ENCODE measurements at regions not wholly inside any gene's neighbourhood (a gene's known extent, or its start where the extent isn't known, plus 50 kb on each side); places are given as distances from the start of the nearest gene placed in this dataset.

GRCh38 chr22:27213294-27213693 lies 555.9 kb downstream of the MIAT start:
- no peaks in the 10 kb centered on the region for H3K9me3 ChIP-seq (ENCODE audit: insufficient read depth in 2 of 2, low read depth in 1 of 2, low read length in 1 of 2)
- TF ChIP-seq CHD1 (IDR thresholded peaks at IDR 0.05; ENCODE audit: low read depth, low read length) = no peak
- no peak overlapping the region for H2BK5ac ChIP-seq (ENCODE audit: low read depth, low read length)
- no peak overlapping the region for H3K4ac ChIP-seq (replicated peaks; ENCODE audit: insufficient read length, low read depth, low read length)
- no peak for FAIRE-seq
- no peaks in the 10 kb centered on the region for H3K23me2 ChIP-seq (ENCODE audit: low read depth, low read length)
- no peak overlapping the region for H2BK15ac ChIP-seq (ENCODE audit: low read length)
- no peaks in the 10 kb centered on the region for H3K36me3 ChIP-seq (ENCODE audit: control insufficient read depth in 2 of 4, insufficient read depth in 4 of 4, low read length in 3 of 4)
- H4K5ac ChIP-seq (ENCODE audit: insufficient read length, low read depth, low read length) = no peak overlapping the region
- no peak overlapping the region for H3K4me3 ChIP-seq (ENCODE audit: extremely low read depth in 1 of 4, insufficient read depth in 2 of 4, low read depth in 3 of 4, low read length in 4 of 4)
- H2AFZ ChIP-seq (ENCODE audit: low read length) = no peak overlapping the region
- 0 out of 2 replicates have a peak overlapping the region, but pooled peaks have one; percentile 54 for H2BK12ac ChIP-seq (ENCODE audit: low read depth, low read length)
- POLR2A ChIA-PET (ENCODE audit: partially characterized antibody) = no interaction called here
- H4K8ac ChIP-seq (ENCODE audit: extremely low read depth, insufficient read depth, low read length) = no peak overlapping the region
- H3K23ac ChIP-seq (ENCODE audit: insufficient read length) = no peak overlapping the region
- H4K20me1 ChIP-seq (replicated peaks in 1 of 2; ENCODE audit: control insufficient read depth in 1 of 2, insufficient read depth in 2 of 2, low read length in 2 of 2) = no peaks in the 10 kb centered on the region
- no peak overlapping the region for H3K27ac ChIP-seq (ENCODE audit: low read depth, low read length)
- H3K14ac ChIP-seq (ENCODE audit: insufficient read length) = no peak overlapping the region
- H2BK120ac ChIP-seq (replicated peaks; ENCODE audit: low read depth, low read length) = no peak overlapping the region
- DNase-seq (ENCODE audit: low read depth in 1 of 2, low spot score in 2 of 2) = no peak
- CTCF ChIA-PET (ENCODE audit: partially characterized antibody) = no interaction called here
- H3K9ac ChIP-seq (replicated peaks in 1 of 4; ENCODE audit: extremely low read depth in 1 of 4, low read depth in 3 of 4, low read length in 3 of 4) = no peak overlapping the region
- no peak overlapping the region for H3K4me2 ChIP-seq (ENCODE audit: insufficient read depth in 1 of 2, low read depth in 2 of 2, low read length in 2 of 2)
- H3K18ac ChIP-seq (ENCODE audit: extremely low read depth, low read length) = no peak overlapping the region
- no peak overlapping the region for H4K91ac ChIP-seq (replicated peaks; ENCODE audit: insufficient read length, low read length)
- no peak overlapping the region for H3K56ac ChIP-seq (replicated peaks; ENCODE audit: insufficient read length, low read depth, low read length)
- 100% methylated on average over 4 of the region's 4 CpGs; no CpG with 5 or more reads in 1 of the 2 experiments for WGBS, 2 experiments (ENCODE audit: extremely low coverage in 1 of 2, insufficient coverage in 1 of 2, insufficient read length in 1 of 2, insufficient replicate concordance in 2 of 2, low coverage in 1 of 2, low lambda C conversion rate in 2 of 2, missing lambda C conversion rate in 1 of 2)
- H3K79me1 ChIP-seq (ENCODE audit: low read depth, low read length) = no peaks in the 10 kb centered on the region
- no peaks in the 10 kb centered on the region for H3K79me2 ChIP-seq (ENCODE audit: control insufficient read depth in 1 of 2, insufficient read depth in 2 of 2, low read length in 2 of 2)
- H3K4me1 ChIP-seq (replicated peaks in 1 of 4; ENCODE audit: control insufficient read depth in 3 of 4, insufficient read depth in 4 of 4, low read length in 3 of 4) = peaks cover 0 to 3% (median 0%) of the 10 kb centered on the region in 4 experiments; a peak in 1 of 7 replicates
- no peak overlapping the region for H2AK5ac ChIP-seq (ENCODE audit: low read depth, low read length)
- H3K27me3 ChIP-seq (replicated peaks in 1 of 4; ENCODE audit: control insufficient read depth in 3 of 4, extremely low read depth in 1 of 4, insufficient read depth in 3 of 4, low read length in 3 of 4) = peaks cover 0 to 2% (median 0%) of the 10 kb centered on the region in 4 experiments; a peak in 1 of 7 replicates
- no peak overlapping the region for H2BK20ac ChIP-seq (ENCODE audit: low read length)

Data from H1 (cell line).